Embryonic facial prominence (tissue), 1 donor: ENCODE measurements at regions not wholly inside any gene's neighbourhood (a gene's known extent, or its start where the extent isn't known, plus 50 kb on each side); places are given as distances from the start of the nearest gene placed in this dataset.

Experiments used
- DNase-seq: peaks from one replicate; pipeline ENCODE4 v3.0.0-alpha.2; 2016; ENCODE audit errors: extremely low spot score

GRCh38 chr15:47505712-47506328, 211.5 kb upstream of the SEMA6D start:
- DNase-seq, result no peak

GRCh38 chr15:47506329-47507100, 210.8 kb upstream of the SEMA6D start:
- peak; percentile 75 for DNase-seq

- DNase-seq, result peak; percentile 19
Measured at GRCh38 chr15:47507221-47507985, 209.9 kb upstream of the SEMA6D start.

DNA sequence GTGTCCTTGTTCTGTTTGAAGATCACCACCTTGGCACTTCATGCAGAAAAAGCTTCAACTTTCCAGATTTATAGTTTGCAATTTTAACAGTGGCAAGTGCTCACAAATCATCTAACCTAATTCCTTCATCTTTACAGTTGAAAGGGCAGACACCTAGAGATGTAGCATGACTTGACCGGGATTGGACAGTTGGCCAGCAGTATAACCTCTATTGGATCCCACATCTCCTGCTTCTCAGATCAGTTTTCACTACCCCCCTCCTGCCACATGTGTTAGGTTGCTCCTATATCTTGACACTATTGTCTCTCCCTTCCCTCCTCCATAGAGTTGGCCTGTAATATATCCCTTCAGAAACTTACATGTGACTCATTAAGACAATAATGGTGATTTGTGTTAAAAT, 206.0 kb upstream of the SEMA6D start:
- no peak for DNase-seq

- no peak for DNase-seq
Measured at GRCh38 chr15:47513471-47513870, 203.8 kb upstream of the SEMA6D start.

- DNase-seq, result no peak
Measured at GRCh38 chr15:47514200-47514652, 203.1 kb upstream of the SEMA6D start.

DNA sequence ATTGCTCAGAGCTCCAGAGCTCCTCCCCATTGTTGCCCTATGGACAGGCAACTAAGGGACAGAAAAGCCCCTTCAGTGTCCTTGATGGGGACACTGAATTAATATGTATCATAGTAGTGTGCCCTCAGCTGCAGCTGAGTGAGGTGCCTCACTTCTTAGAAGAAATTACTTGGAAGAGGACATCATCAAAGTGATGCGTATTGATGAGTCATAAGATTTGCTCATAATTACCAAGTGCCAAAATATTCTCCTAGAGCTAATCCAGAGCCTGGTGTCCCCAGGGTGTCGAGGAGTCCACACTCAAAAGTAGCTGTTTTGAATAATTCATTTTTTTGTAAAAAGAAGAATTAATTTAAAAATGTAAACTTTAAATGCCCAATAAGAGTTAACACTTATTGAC, 200.7 kb upstream of the SEMA6D start:
- no peak for DNase-seq

DNA sequence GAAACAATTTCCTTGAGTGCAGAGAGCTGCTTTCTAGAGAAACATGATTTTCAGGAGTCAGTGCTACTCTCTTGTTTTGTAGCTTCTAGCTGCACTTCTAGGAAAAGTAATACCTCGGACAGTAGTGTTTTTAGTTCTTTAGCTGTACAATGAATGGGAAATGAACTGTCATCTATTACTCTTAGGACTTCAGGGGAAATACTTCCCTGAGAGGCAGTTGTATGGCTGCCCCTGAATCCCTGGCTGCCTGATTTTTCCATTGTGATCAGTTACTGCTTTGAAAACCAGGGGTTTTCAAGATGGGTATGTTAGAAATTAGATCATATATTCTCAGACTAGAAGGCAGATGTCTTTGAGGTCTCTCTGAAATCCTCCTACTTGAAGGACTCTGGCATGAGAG, 200.3 kb upstream of the SEMA6D start:
- DNase-seq, result no peak

DNA sequence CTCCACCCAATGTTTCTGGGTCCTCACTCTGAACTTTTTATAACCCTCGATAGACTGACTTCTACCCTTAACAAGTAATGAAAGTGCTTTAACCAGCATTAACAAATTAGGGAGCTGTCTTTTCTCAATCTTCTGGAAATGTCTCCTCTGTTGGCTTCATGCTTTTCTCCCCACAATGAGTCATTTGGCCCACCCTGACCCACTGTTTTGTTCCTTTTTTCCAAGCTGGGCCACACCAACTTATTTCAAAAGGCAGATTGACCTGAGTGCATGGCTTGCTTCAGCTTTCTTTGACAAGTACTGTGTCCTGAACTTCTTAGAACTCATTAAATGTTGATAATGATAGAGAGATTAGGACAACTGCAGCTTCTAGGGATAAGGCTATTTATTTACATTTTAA, 199.6 kb upstream of the SEMA6D start:
- DNase-seq, result no peak

GRCh38 chr15:47523681-47524475, 193.4 kb upstream of the SEMA6D start:
- DNase-seq, result no peak

GRCh38 chr15:47529241-47529640, 188.1 kb upstream of the SEMA6D start:
- no peak for DNase-seq

DNA sequence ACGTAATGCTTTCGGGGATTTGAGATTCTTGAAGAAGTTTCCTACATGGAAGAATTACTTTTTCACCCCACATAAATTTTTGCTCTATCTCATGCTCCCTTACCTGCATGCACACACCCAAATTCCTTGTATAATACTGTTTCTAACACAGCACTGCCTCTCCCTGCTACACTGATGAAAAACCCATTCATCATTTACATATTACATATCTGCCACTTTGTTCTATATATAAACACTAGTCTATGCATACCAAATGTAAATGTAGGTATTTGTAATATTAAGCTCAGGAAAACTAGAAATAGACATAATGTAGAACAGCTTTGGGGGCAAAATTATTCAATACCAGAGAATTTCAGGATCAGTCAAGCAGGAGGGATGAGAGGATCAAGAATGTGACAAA, 182.6 kb upstream of the SEMA6D start:
- DNase-seq, result no peak

- no peak for DNase-seq
Measured at GRCh38 chr15:47541562-47541961, 175.7 kb upstream of the SEMA6D start.

GRCh38 chr15:47542312-47542989, 174.9 kb upstream of the SEMA6D start:
- no peak for DNase-seq

- DNase-seq, result no peak
Measured at GRCh38 chr15:47548231-47548630, 169.1 kb upstream of the SEMA6D start.

- DNase-seq, result no peak
Measured at GRCh38 chr15:47548986-47549385, 168.3 kb upstream of the SEMA6D start.

GRCh38 chr15:47551079-47551478, 166.2 kb upstream of the SEMA6D start:
- DNase-seq, result no peak

DNA sequence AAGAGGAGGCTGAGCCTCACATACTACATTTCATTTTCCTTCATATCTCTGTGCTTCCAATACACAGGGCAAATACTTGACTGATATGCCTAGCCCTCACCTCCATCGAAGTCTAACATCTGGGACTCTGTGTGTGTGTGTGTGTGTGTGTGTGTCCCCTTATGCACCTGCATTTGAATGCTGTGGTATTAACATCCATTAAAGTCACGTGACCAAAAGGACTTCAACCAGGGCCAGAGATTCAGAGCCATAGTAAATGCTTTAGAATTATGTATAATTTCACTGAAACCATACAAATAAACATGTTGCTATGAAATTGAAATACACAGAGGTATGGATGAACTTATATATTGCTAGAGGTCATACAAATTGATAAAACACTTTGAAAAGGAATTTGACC, 165.8 kb upstream of the SEMA6D start:
- no peak for DNase-seq

GRCh38 chr15:47552978-47553608, 164.2 kb upstream of the SEMA6D start:
- no peak for DNase-seq

DNA sequence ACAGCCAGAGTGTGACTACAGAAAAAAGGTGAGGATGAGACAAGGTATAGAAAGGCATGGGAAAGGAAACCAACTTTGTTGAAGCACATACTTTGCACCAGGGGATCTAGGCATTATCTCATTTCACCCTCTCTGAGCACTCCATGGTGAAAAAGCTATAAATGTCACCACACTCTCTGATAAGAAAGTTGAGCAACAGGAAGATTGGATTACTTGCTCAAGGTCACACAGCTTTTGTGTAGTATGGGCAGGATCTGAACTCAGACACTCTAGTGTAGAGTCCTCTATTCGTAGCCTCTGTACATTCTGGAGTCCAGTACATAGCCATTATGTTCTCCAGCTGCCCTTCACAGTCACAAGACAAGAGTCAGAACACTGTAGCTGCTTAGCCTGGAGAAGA, 163.4 kb upstream of the SEMA6D start:
- DNase-seq, result no peak

- DNase-seq, result no peak
Measured at GRCh38 chr15:47561102-47561501, 156.2 kb upstream of the SEMA6D start.
